Left lung (tissue), 4 donors: ENCODE measurements at regions not wholly inside any gene's neighbourhood (a gene's known extent, or its start where the extent isn't known, plus 50 kb on each side); places are given as distances from the start of the nearest gene placed in this dataset.
A peak's percentile ranks its signal among the peaks of the same experiment; 100 is the strongest.

Experiments
- ATAC-seq: fragments of 200-7000 bp; cut with Tn5 transposase; one replicate; pipeline ENCODE4 v1.9.1; 2020; ENCODE audit warnings: moderate library complexity
- DNase-seq, 4 donors: peaks; one replicate each; pipeline ENCODE4 v3.0.0-alpha.2; 2013 to 2020
- H3K27ac ChIP-seq, 2 donors: fragments of 200-600 bp; sonication (generic) in 1 of 2; one replicate each; pipeline versions ENCODE4 v1.5.0 to v1.8.0; 2020 to 2021
- H3K27me3 ChIP-seq, 2 donors: fragments of 200-600 bp; sonication (generic) in 1 of 2; one replicate each; pipeline versions ENCODE4 v1.5.0 to v1.8.0; 2020 to 2021
- H3K36me3 ChIP-seq, 2 donors: fragments of 200-600 bp; sonication (generic) in 1 of 2; one replicate each; pipeline versions ENCODE4 v1.5.0 to v1.8.0; 2020 to 2021
- H3K4me1 ChIP-seq, 2 donors: fragments of 200-600 bp; one replicate each; pipeline ENCODE4 v1.8.0; 2021
- H3K4me3 ChIP-seq, 2 donors: fragments of 200-600 bp; sonication (generic) in 1 of 2; one replicate each; pipeline versions ENCODE4 v1.5.0 to v1.8.0; 2020 to 2021; ENCODE audit warnings: mild to moderate bottlenecking in 1 of 2
- H3K9me3 ChIP-seq, 2 donors: fragments of 200-600 bp; sonication (generic) in 1 of 2; one replicate each; pipeline versions ENCODE4 v1.5.0 to v1.8.0; 2020 to 2021
- intact Hi-C, 2 donors: fragments of 100-400 bp; cut with DNase I; formaldehyde crosslinking; loops; one replicate each; pipeline versions ENCODE4 v1.11.2 to v1.14.2; 2022
- TF ChIP-seq, protein P1 (sequence below), 2 donors: fragments of 200-600 bp; sonication (generic) in 1 of 2; IDR thresholded peaks; one replicate each; pipeline versions ENCODE4 v1.5.0 to v1.8.0; 2021; ENCODE audit warnings: antibody characterized with exemption in 2 of 2
- donor health status: DM: no; HTN: yes; CAD: no.
- donor health status: DM: no; HTN: no; CAD: no.

DNA sequence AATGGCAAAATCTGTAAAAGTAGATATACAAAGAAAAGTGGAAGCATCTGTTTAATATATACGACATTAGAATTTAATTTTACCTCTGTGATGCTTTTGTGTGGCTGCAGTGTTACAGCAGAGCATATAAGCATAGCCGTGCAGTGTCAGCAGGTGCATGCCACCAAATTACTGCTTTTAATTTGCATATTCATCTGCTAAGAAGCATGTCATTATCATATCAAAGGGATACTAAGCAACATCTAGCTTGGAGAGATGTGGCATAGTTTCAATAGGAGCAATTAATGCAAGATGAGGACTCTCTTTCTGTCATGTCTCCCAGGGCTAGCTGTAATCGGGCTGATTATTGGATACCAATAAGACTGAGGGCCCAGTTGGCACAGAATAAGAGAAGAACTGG is 214.4 kb upstream of the SOX2 start:
- DNase-seq = no peak
- no peaks in the 10 kb centered on the region for H3K9me3 ChIP-seq
- TF ChIP-seq, protein P1, sequence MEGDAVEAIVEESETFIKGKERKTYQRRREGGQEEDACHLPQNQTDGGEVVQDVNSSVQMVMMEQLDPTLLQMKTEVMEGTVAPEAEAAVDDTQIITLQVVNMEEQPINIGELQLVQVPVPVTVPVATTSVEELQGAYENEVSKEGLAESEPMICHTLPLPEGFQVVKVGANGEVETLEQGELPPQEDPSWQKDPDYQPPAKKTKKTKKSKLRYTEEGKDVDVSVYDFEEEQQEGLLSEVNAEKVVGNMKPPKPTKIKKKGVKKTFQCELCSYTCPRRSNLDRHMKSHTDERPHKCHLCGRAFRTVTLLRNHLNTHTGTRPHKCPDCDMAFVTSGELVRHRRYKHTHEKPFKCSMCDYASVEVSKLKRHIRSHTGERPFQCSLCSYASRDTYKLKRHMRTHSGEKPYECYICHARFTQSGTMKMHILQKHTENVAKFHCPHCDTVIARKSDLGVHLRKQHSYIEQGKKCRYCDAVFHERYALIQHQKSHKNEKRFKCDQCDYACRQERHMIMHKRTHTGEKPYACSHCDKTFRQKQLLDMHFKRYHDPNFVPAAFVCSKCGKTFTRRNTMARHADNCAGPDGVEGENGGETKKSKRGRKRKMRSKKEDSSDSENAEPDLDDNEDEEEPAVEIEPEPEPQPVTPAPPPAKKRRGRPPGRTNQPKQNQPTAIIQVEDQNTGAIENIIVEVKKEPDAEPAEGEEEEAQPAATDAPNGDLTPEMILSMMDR (IDR thresholded peaks at IDR 0.05) = no peak
- ATAC-seq = no peak
- no peak overlapping the region for H3K4me3 ChIP-seq
- no peak overlapping the region for H3K27ac ChIP-seq
- no peaks in the 10 kb centered on the region for H3K36me3 ChIP-seq
- H3K4me1 ChIP-seq = no peaks in the 10 kb centered on the region
- intact Hi-C loops = no loop called here
- no peaks in the 10 kb centered on the region for H3K27me3 ChIP-seq

DNA sequence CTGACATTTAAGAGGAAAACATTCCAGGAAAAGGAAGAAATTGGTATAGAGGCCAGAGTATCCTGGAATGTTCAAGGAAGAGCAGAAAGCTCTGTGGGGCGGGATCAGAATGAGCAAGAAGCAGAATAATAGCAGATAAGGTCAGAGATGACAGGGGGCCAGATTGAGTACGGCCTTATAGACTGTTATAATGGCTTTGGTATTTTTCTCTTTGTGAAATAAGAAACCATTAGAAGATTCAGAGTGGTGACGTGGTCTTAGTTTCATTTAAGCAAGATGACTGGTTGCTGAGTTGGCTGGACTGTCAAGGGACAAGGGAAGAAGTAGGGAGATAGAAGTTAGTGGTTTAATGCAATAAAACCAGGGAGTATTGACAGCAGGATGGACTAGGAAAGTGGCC is 218.3 kb upstream of the SOX2 start:
- Histone ChIP-seq H3K4me1 (no peaks in the 10 kb centered on the region), H3K36me3 (no peaks in the 10 kb centered on the region), H3K27me3 (no peaks in the 10 kb centered on the region), H3K27ac (no peak overlapping the region), H3K9me3 (no peaks in the 10 kb centered on the region), H3K4me3 (no peak overlapping the region)
- no peak for DNase-seq
- ATAC-seq = no peak
- TF ChIP-seq, protein P1 (IDR thresholded peaks at IDR 0.05) = no peak
- intact Hi-C loops = no loop called here

DNA sequence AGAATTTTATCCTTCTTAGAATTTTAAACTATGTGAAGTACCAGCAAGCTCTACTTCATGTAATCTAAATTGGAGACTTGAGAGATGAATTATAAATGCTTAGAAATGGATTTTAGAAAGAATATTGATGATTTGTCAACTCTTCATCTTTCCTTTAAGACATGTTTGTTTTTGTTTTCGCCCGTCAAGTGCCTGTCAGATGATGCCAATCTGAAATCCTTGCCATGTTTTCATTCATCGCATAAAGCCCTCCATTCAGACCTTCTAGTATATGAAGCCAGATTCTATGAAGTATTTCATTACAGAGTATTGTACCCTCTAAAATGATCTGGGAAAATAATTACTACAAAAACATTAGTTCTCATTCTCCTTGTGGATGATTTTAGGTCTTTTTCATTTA is 223.2 kb upstream of the SOX2 start:
- Histone ChIP-seq H3K4me1 (no peaks in the 10 kb centered on the region), H3K9me3 (no peaks in the 10 kb centered on the region), H3K36me3 (no peaks in the 10 kb centered on the region), H3K27ac (no peak overlapping the region), H3K27me3 (no peaks in the 10 kb centered on the region), H3K4me3 (no peak overlapping the region)
- no peak for DNase-seq
- TF ChIP-seq, protein P1 (IDR thresholded peaks at IDR 0.05) = no peak
- intact Hi-C loops = no loop called here
- no peak for ATAC-seq

DNA sequence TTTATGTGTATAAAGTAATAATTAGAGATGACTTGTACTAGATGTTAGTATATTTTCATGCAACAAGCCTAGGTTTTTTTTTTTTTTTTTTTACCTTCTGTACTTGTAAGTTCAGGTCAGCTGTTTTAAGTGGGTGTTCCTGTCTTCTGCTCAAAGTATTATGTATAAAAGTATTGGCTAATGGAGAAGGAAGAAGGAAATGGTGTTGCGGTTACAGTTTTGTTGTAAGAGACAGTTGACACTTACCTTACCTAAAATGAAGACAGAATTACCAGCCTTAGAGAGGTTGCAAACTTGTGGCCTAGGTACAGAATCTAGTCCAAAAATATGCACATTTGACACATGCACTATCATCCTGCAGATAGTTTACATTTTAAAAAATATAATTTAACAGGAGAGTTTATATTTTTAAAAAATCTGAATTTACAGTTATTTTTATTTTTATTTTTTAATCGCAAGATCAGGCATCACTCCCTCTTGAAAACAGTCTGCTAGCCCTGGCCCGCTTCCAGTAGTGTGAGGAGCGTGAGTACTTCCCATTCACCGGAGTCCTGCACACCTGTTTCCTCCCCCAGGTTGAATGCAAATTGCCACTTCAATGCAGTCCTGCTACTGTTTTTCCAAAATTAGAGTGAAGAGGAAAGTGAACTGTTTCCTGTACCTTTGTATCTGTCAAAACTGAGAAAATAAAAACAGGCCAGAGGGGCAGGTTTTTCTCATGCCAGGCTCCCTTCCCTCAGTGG is 224.3 kb upstream of the SOX2 start:
- TF ChIP-seq, protein P1 (IDR thresholded peaks at IDR 0.05) = no peak
- H3K36me3 ChIP-seq = no peaks in the 10 kb centered on the region
- H3K4me1 ChIP-seq = no peaks in the 10 kb centered on the region
- peak overlapping the region in 1 of 2 donors; percentile 5 for H3K27ac ChIP-seq
- DNase-seq (peak in 1 of 4 donors; percentile 2), ATAC-seq (peak; percentile 23)
- no peaks in the 10 kb centered on the region for H3K27me3 ChIP-seq
- intact Hi-C loops = no loop called here
- no peaks in the 10 kb centered on the region for H3K9me3 ChIP-seq
- no peak overlapping the region for H3K4me3 ChIP-seq

DNA sequence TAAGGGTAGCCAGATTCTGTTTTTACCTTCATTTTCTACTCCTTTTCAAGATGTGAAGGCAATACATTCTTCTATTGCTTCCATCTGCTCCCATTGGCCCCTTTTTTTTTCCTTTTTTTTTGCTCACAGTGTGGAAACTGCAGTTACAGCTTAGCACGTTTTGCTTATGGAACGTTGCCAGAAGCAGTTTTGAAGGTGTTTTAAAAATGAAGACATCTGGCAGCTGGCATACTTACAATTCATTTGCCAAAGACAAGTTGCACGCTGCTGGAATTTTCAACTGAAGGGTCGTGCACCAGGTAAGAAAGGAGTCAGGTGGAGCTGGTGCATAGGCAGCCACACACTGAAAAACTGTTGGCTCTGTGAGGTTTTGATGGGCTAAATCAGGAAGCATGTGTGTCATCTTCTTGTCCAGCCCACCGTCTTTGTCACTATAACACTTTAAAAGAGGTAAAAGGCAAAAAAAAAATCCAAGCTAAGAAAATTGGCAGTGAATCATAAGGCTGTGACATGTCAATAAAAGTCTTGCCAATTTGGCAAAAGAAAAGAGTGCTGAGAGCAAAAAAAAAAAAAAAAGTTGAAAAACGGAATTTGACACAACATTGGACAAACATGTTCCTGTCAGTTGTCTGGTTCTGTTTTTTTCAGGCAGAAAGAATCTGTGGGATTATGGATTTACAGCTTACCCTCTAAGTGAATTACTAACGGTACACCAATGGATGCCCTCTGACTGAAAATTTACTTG is 225.4 kb upstream of the SOX2 start:
- ATAC-seq = no peak
- peak in 2 of 4 donors; percentile 29 to 46 for DNase-seq
- Histone ChIP-seq H3K27ac (peak overlapping the region in 1 of 2 donors; percentile 13), H3K4me3 (no peak overlapping the region), H3K36me3 (no peaks in the 10 kb centered on the region), H3K4me1 (no peaks in the 10 kb centered on the region), H3K9me3 (no peaks in the 10 kb centered on the region), H3K27me3 (no peaks in the 10 kb centered on the region)
- TF ChIP-seq, protein P1 (IDR thresholded peaks at IDR 0.05) = no peak
- intact Hi-C loops = no loop called here
